ENCODE measurements at regions not wholly inside any gene's neighbourhood (a gene's known extent, or its start where the extent isn't known, plus 50 kb on each side); places are given as distances from the start of the nearest gene placed in this dataset.
"Not testable (repeated sequence)": the region's sequence is repeated elsewhere in the genome, so short reads cannot be mapped to it uniquely, and the experiment has no call there.

DNA sequence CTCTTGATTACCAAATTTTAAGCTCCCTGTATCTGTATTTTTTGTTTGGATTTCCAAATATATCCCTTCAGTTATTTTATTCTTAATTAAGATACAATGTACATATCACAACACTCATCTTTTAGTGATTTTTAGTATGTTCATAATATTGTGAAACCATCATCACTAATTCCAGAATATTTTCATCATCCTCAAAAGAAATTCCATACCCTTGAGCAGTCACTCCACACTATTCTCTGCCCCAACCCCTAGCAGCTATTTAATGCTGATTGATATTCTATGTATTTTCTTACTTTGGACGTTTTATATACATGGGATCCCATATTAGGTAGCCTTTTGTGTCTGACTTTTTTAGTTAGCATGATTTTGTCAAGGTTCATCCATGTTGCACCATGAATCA is 127.4 kb upstream of the SLC8A1 start:
- no peak for DNase-seq (ENCODE audit: low spot score)

- DNase-seq (ENCODE audit: low spot score), result no peak
Observed at GRCh38 chr2:40584432-40584831, 132.5 kb upstream of the SLC8A1 start.

DNA sequence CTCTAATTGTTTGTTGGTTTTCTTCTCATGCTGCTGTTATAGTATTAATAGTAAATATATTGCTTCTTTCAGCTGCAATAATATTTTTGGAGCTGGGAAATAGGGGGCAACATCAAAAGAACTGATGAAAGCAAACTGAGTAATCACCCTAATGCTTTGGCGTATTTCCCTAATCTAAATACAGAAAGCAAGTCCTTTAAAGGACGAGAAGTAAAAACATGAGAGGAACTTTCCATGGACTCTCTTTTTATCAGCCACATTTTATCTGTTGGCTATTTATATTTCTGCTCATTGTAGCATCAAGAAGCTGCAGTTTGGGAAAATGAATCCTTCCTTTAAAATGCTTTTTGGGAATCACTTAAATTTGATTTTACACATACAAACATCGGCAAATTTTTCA is 139.9 kb upstream of the SLC8A1 start:
- DNase-seq (ENCODE audit: low spot score), result no peak

GRCh38 chr2:40592218-40592617 is 140.3 kb upstream of the SLC8A1 start:
- DNase-seq (ENCODE audit: low spot score), result no peak

GRCh38 chr2:40606862-40607261 is 155.0 kb upstream of the SLC8A1 start:
- DNase-seq (ENCODE audit: low spot score), result no peak

DNA sequence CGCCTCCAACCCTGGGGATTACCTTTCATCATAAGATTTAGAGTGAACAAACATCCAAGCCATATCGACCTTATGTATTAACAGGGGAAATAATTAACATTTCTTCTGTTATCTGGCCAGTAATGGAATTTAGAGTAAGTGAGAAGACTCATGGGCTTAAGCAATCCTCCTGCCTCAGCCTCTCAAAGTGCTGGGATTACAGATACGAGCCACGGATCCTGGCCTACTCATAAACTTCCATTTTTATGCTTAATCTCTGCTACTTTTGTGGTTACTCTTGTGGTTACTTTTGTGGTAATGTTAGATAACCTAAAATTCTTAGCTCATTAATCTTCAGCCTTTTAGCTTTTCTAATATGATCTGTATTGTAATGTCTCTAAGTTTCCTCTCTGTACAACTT is 159.3 kb upstream of the SLC8A1 start:
- DNase-seq (ENCODE audit: low spot score), result no peak

GRCh38 chr2:40625849-40626248 is 174.0 kb upstream of the SLC8A1 start:
- DNase-seq (ENCODE audit: low spot score), result no peak

- no peak for DNase-seq (ENCODE audit: low spot score)
Observed at GRCh38 chr2:40628556-40628955, 176.7 kb upstream of the SLC8A1 start.

DNA sequence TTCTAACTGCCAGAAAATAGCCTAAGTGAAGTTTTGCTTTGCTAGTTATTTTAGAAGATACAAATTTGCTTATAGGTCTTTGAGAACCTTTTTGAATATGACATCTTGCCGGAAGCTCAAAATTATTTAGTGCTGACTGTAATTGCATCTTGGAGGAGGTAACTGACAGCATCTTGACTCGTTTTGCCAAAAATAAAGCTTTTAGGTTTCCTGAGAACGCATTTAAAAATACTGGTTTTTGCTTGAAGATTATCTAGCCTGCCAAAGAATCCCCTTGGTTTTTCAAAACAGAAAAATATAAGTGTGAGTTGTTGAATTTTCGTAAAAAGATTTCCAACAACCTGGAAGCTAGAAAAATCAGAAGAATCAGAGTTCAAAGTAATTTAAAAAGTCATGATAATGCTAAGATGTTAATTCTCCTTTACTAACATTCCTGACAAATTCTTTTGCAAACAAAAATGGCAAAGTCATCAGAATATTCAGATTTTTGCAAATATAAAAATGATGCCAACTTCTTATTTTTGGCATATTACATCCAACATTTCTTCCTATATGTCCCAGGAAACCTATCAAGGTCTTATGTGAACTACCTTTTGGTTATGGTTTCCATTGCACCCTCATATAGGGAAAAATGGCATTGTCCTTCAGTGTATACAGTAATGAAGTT is 178.0 kb upstream of the SLC8A1 start:
- DNase-seq (ENCODE audit: low spot score), result no peak

GRCh38 chr2:40639320-40639719 is 187.4 kb upstream of the SLC8A1 start:
- DNase-seq (ENCODE audit: low spot score), result no peak

GRCh38 chr2:40642237-40642636 is 190.3 kb upstream of the SLC8A1 start:
- no peak for DNase-seq (ENCODE audit: low spot score)

DNA sequence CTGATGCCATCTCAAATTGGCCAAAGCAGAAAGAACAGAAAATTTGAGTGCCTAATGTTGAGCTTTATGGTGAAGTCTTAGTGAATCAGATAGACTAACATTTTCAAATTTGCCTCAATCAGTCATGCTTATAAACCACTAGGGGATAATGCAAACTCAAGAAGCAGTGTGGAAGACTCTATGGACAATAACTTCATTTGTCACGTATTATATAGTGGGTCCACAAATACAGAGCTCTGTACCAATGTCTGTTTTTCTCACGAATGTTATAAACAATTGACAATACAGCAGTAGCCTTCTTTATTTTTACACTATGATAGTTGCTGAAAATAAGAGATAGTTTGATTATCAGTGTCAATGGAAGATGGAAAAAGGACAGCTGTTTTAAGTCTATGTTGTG is 190.8 kb upstream of the SLC8A1 start:
- no peak for DNase-seq (ENCODE audit: low spot score)

GRCh38 chr2:40646642-40647041 is 194.8 kb upstream of the SLC8A1 start:
- no peak for DNase-seq (ENCODE audit: low spot score)

GRCh38 chr2:40652155-40652554 is 200.3 kb upstream of the SLC8A1 start:
- DNase-seq (ENCODE audit: low spot score), result no peak

DNA sequence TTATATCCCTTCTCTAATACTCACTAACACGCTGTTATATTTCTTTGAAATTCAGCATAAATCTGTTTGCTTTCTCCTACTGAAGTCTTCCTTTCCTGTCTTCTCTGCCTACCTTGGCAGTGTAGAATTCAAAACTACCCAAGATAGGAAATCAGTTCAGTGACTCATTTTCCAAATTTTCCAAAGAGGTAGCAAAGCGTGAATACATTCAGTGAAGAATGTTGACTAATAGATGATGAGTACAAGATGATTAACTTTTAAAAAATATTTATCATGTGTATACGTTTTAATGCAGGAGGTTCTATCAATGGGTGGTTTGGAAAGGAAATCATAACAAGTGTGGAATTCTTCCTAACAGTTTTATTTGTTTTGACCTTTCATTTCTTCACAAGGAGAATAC is 201.9 kb upstream of the SLC8A1 start:
- DNase-seq (ENCODE audit: low spot score), result no peak

- no peak for DNase-seq (ENCODE audit: low spot score)
Observed at GRCh38 chr2:40654346-40654745, 202.5 kb upstream of the SLC8A1 start.

- no peak for DNase-seq (ENCODE audit: low spot score)
Observed at GRCh38 chr2:40658941-40659340, 207.1 kb upstream of the SLC8A1 start.

- no peak for DNase-seq (ENCODE audit: low spot score)
Observed at GRCh38 chr2:40665493-40666232, 213.8 kb upstream of the SLC8A1 start.

GRCh38 chr2:40666398-40666797 is 214.5 kb upstream of the SLC8A1 start:
- no peak for DNase-seq (ENCODE audit: low spot score)

DNA sequence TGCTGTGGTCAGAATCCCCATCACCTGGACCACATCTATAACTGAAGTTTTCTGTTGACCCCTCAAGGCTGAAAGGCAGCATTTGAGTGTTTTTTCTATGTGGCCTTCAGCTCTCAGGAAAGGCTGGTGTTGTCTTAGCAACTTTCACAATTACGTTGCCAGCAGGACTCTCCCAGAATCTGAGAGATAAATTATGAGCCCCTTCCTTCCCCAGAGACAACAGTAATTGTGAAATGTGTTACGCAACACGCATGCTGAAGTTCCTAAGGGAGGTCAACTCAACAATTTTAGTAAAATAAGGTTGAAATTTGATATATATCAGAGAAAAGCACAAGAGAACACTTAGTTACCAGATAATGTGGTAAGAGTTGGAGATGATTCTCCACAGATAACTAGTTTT is 216.5 kb upstream of the SLC8A1 start:
- no peak for DNase-seq (ENCODE audit: low spot score)

DNA sequence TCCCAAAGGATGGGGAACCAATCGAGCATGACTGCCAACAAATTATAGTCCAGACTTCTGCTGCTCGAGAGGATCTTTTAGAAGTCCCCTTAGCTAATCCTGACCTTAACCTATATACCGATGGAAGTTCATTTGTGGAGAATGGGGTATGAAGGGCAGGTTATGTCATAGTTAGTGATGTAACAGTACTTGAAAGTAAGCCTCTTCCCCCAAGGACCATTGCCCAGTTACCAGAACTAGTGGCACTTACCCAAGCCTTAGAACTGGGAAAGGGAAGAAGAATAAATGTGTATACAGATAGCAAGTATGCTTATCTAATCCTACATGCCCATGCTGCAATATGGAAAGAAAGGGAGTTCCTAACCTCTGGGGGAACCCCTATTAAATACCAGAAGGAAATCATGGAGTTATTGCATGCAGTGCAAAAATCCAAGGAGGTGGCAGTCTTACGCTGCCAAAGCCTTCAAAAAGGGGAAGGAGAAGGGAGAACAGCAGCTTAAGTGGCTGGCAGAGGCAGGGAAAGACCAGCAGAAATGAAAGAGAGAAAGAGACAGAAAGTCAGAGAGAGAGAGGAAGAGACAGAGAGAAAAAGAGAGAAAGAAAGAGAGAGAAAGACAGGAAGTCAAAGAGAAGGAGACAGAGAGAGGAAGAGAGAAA is 224.4 kb upstream of the SLC8A1 start:
- DNase-seq (ENCODE audit: low spot score), result not testable (repeated sequence)

GRCh38 chr2:40680547-40680946 is 228.7 kb upstream of the SLC8A1 start:
- no peak for DNase-seq (ENCODE audit: low spot score)

DNA sequence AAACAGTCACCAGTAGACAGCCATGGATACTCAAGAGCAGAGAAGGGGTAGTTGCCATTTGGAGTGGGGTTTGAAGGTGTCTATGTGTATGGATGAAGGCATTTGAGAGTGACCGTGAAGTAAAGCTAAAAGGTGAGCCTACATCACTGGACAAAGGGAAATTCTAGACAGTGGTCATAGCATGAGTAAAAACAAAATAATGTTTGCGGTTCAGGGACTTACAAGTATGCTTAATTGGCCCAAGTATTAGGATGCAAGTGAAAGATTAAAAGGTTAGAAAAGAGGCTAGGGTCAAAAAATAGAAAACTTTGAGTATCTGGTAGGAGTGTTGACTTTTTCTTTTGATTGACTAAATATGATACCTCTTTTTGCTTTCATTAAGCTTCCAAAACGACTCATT is 238.1 kb upstream of the SLC8A1 start:
- DNase-seq (ENCODE audit: low spot score), result no peak

Data from CD4-positive, alpha-beta T cell treated with Interleukin-15 for 4 hours (primary cell).